ENCODE measurements at regions not wholly inside any gene's neighbourhood (a gene's known extent, or its start where the extent isn't known, plus 50 kb on each side); places are given as distances from the start of the nearest gene placed in this dataset.
"Not testable (repeated sequence)": the region's sequence is repeated elsewhere in the genome, so short reads cannot be mapped to it uniquely, and the experiment has no call there.

- peaks cover 0 to 15% of the 10 kb centered on the region in 2 experiments; a peak in 3 of 5 replicates for H3K27me3 ChIP-seq (ENCODE audit: control insufficient read depth in 2 of 2, insufficient read depth in 2 of 2, low read length in 2 of 2)
- 0% methylated on average over 5 of the region's 5 CpGs for WGBS (ENCODE audit: insufficient coverage, low coverage, missing lambda C conversion rate)
- H3K9ac ChIP-seq (ENCODE audit: insufficient read depth in 1 of 2, low read depth in 2 of 2, low read length in 2 of 2); H2AFZ ChIP-seq (ENCODE audit: low read depth, low read length); CTCF ChIA-PET (ENCODE audit: low intra/inter-chr PET ratio); H3K4me3 ChIP-seq; H3K4me1 ChIP-seq (replicated peaks in 1 of 2; ENCODE audit: control insufficient read depth in 2 of 2, insufficient read depth in 2 of 2, low read length in 2 of 2); ATAC-seq; H3K79me2 ChIP-seq (ENCODE audit: control insufficient read depth, insufficient read depth, low read length); in situ Hi-C loops (cut with MboI); H3K36me3 ChIP-seq (ENCODE audit: control insufficient read depth, insufficient read depth, low read length); H3K4me2 ChIP-seq (ENCODE audit: insufficient read depth, low read length); H3K9me3 ChIP-seq (replicated peaks; ENCODE audit: control insufficient read depth, insufficient read depth, low read depth, low read length); H3K9me1 ChIP-seq (ENCODE audit: control insufficient read depth, insufficient read depth, low read length); H4K20me1 ChIP-seq (replicated peaks; ENCODE audit: control insufficient read depth, insufficient read depth, low read length); BruUV-seq (replicated peaks); FAIRE-seq; H3K27ac ChIP-seq (ENCODE audit: extremely low read depth, low read depth, low read length); DNase-seq (ENCODE audit: extremely low read depth in 1 of 4, low spot score in 3 of 4); POLR2A ChIA-PET; intact Hi-C loops (cut with micrococcal nuclease): not testable (repeated sequence)
Observed at GRCh38 chr13:109997056-109997595, 210.7 kb upstream of the IRS2 start.

GRCh38 chr13:109996404-109996960 is 210.1 kb upstream of the IRS2 start:
- Histone ChIP-seq H3K4me3 (no peak overlapping the region), H3K9me3 (replicated peaks; ENCODE audit: control insufficient read depth, insufficient read depth, low read depth, low read length) (no peaks in the 10 kb centered on the region), H3K27me3 (ENCODE audit: control insufficient read depth in 2 of 2, insufficient read depth in 2 of 2, low read length in 2 of 2) (peaks cover 0 to 15% of the 10 kb centered on the region in 2 experiments; a peak in 3 of 5 replicates), H3K36me3 (ENCODE audit: control insufficient read depth, insufficient read depth, low read length) (no peaks in the 10 kb centered on the region), H3K9ac (ENCODE audit: insufficient read depth in 1 of 2, low read depth in 2 of 2, low read length in 2 of 2) (no peak overlapping the region), H3K9me1 (ENCODE audit: control insufficient read depth, insufficient read depth, low read length) (no peaks in the 10 kb centered on the region), H3K4me1 (replicated peaks in 1 of 2; ENCODE audit: control insufficient read depth in 2 of 2, insufficient read depth in 2 of 2, low read length in 2 of 2) (no peaks in the 10 kb centered on the region), H4K20me1 (replicated peaks; ENCODE audit: control insufficient read depth, insufficient read depth, low read length) (no peaks in the 10 kb centered on the region), H3K4me2 (ENCODE audit: insufficient read depth, low read length) (no peak overlapping the region), H3K27ac (ENCODE audit: extremely low read depth, low read depth, low read length) (no peak overlapping the region), H2AFZ (ENCODE audit: low read depth, low read length) (no peak overlapping the region), H3K79me2 (ENCODE audit: control insufficient read depth, insufficient read depth, low read length) (no peaks in the 10 kb centered on the region)
- DNase-seq (ENCODE audit: extremely low read depth in 1 of 4, low spot score in 3 of 4) = no peak
- BruUV-seq (replicated peaks) = no TSS peak
- in situ Hi-C loops (cut with MboI) (no loop called here), intact Hi-C loops (cut with micrococcal nuclease) (no loop called here)
- no peak for FAIRE-seq
- ChIA-PET POLR2A (no interaction called here), CTCF (ENCODE audit: low intra/inter-chr PET ratio) (no interaction called here)
- no peak for TF ChIP-seq NFE2L1 (tag; IDR thresholded peaks at IDR 0.05; ENCODE audit: borderline replicate concordance, low read depth)
- TF ChIP-seq MYNN (IDR thresholded peaks at IDR 0.05) = no peak
- TF ChIP-seq MYNN (CRISPR knock-in tag; IDR thresholded peaks at IDR 0.05) = no peak
- ATAC-seq = no peak
- 0% methylated on average over 10 of the region's 10 CpGs for WGBS (ENCODE audit: insufficient coverage, low coverage, missing lambda C conversion rate)
